ENCODE measurements at regions not wholly inside any gene's neighbourhood (a gene's known extent, or its start where the extent isn't known, plus 50 kb on each side); places are given as distances from the start of the nearest gene placed in this dataset.

DNA sequence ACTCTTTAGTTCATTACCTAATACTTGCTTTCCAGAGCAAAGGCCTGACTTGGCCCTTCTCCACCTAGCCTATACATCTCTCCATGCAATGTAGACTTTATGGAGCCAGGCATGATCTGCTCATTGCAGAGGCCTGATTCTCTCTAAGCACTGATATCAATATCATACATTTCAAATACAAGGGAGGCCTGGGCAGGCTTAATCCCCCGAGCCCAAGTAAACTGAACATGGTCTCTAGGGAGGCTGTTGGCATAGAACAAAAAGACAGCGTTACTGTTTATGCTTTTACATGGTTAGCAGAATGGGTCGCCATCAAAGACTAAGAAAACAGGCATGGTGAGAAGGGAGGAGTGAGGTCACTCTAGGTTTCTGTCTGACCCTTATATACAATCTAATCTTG, 695.1 kb downstream of the ZEB2 start:
- no peak for ATAC-seq
- intact Hi-C loops (cut with micrococcal nuclease), result no loop called here
- no peak for DNase-seq

DNA sequence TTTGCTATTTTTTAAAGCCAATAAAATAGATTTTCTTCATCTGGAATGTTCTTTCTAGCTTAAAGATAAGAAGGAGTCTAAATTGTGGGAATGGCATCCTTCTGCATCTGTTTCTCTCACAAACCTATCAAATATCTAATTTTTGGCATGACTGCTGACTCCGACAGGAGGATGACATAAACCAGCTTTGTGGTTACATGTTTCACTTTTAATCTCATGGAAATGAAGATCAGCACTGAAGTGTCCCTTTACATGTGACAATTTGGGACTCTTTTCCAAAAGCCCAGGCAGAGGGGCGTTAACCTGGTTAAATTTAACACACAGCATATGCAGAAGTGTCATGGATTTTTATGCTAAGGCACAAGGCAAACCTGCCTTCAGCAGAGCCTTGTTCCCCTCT, 694.7 kb downstream of the ARHGAP15 start:
- DNase-seq (no peak), ATAC-seq (no peak)
- intact Hi-C loops (cut with micrococcal nuclease), result no loop called here

- ATAC-seq (no peak), DNase-seq (no peak)
- intact Hi-C loops (cut with micrococcal nuclease), result no loop called here
These were observed 694.1 kb downstream of the ARHGAP15 start for GRCh38 chr2:143823296-143823695.

DNA sequence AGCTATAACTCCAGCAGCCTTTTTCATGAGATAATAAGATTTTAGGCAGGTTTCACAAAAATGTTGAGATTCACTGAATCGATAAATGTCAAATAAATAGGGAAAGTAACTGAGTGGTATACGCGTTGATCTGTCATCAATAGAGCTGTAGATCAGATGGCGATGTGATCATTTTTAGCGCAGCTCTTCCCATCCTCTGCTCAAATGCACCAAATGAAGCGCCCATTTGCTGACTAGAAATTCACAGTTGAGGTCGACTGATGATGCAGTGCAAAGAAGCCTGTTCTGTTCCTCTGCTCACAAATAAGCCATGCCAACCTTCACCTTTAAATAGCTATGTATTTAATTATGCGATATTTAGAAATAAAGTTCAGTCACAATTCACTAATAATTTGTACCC, 693.5 kb downstream of the ARHGAP15 start:
- intact Hi-C loops (cut with micrococcal nuclease), result no loop called here
- ATAC-seq (no peak), DNase-seq (no peak)

DNA sequence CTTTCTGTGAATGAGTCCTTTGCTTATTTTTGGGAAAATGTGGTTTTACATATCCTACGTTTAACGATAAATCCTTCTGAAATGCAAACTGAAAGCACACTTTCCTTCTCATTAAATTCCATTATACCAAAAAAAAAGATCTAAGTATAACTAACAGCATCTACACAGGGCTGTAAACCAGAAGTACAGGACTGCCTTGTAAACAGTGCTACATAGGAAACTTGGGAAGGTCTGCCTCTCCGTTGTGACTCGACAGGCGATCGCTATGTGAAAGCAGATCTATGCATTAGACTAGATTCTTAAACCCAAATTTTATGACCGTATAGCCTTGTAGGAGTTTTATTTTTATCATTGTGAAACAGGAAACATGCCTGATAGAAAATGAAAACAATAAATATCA, 690.5 kb downstream of the ARHGAP15 start:
- intact Hi-C loops (cut with micrococcal nuclease), result no loop called here
- DNase-seq (no peak), ATAC-seq (no peak)

- ATAC-seq (peak; percentile 28), DNase-seq (no peak)
- intact Hi-C loops (cut with micrococcal nuclease), result no loop called here
These were observed 690.0 kb downstream of the ARHGAP15 start for GRCh38 chr2:143819190-143819735.
